GM12865 (cell line): ENCODE measurements at regions not wholly inside any gene's neighbourhood (a gene's known extent, or its start where the extent isn't known, plus 50 kb on each side); places are given as distances from the start of the nearest gene placed in this dataset.
"Not testable (repeated sequence)": the region's sequence is repeated elsewhere in the genome, so short reads cannot be mapped to it uniquely, and the experiment has no call there.

Experiments
- DNase-seq: peaks from one replicate; pipeline ENCODE4 v3.0.0; 2010; ENCODE audit warnings: low read depth
- H3K4me3 ChIP-seq: 2 replicates; pipeline ENCODE4 v1.5.1; 2011; ENCODE audit warnings: mild to moderate bottlenecking, low read depth, low read length, control low read depth
- CTCF ChIP-seq: IDR thresholded peaks from 2 replicates; pipeline ENCODE4 v1.5.1; 2011; ENCODE audit warnings: low read length, control low read depth, low read depth, inconsistent platforms; ENCODE audit not compliant: insufficient read depth; ENCODE audit errors: missing control alignments

- H3K4me3 ChIP-seq, result no peak overlapping the region
- no peak for TF ChIP-seq CTCF
- DNase-seq, result no peak
Observed at GRCh38 chr12:74259199-74259598, 278.4 kb upstream of the ATXN7L3B start.

- H3K4me3 ChIP-seq, result no peak overlapping the region
- no peak for TF ChIP-seq CTCF
- DNase-seq, result no peak
Observed at GRCh38 chr12:74264692-74265091, 272.9 kb upstream of the ATXN7L3B start.

GRCh38 chr12:74269355-74269754, 268.3 kb upstream of the ATXN7L3B start:
- not testable (repeated sequence) for H3K4me3 ChIP-seq, DNase-seq

- H3K4me3 ChIP-seq, result no peak overlapping the region
- DNase-seq, result no peak
- no peak for TF ChIP-seq CTCF
Observed at GRCh38 chr12:74280156-74280655, 257.4 kb upstream of the ATXN7L3B start.

- H3K4me3 ChIP-seq, result not testable (repeated sequence)
Observed at GRCh38 chr12:74281401-74282180, 256.0 kb upstream of the ATXN7L3B start.

GRCh38 chr12:74283646-74284045, 254.0 kb upstream of the ATXN7L3B start:
- H3K4me3 ChIP-seq, result no peak overlapping the region
- DNase-seq, result no peak
- TF ChIP-seq CTCF, result no peak

More at GRCh38 chr12:74281401-74282180, 256.0 kb upstream of the ATXN7L3B start:
- not testable (repeated sequence) for DNase-seq

GRCh38 chr12:74285773-74286172, 251.9 kb upstream of the ATXN7L3B start:
- DNase-seq, result no peak
- H3K4me3 ChIP-seq, result no peak overlapping the region
- no peak for TF ChIP-seq CTCF

GRCh38 chr12:74286254-74286653, 251.4 kb upstream of the ATXN7L3B start:
- no peak for DNase-seq
- TF ChIP-seq CTCF, result no peak
- H3K4me3 ChIP-seq, result no peak overlapping the region
